ENCODE measurements at regions not wholly inside any gene's neighbourhood (a gene's known extent, or its start where the extent isn't known, plus 50 kb on each side); places are given as distances from the start of the nearest gene placed in this dataset.

GRCh38 chr7:41889040-41889439 is 186.2 kb upstream of the INHBA start:
- intact Hi-C loops (cut with micrococcal nuclease) = no loop called here
- Histone ChIP-seq H3K27me3 (ENCODE audit: low read length) (no peaks in the 10 kb centered on the region), H3K27ac (ENCODE audit: low read length) (no peak overlapping the region), H3K36me3 (ENCODE audit: low read depth, low read length) (no peaks in the 10 kb centered on the region), H3K9me2 (replicated peaks; ENCODE audit: low read length) (no peaks in the 10 kb centered on the region), H3K9me3 (ENCODE audit: low read length) (no peaks in the 10 kb centered on the region), H2AFZ (ENCODE audit: low read length) (no peak overlapping the region), H3K79me2 (ENCODE audit: low read length) (no peaks in the 10 kb centered on the region), H3K4me1 (ENCODE audit: insufficient read depth, low read length) (peaks cover 28% of the 10 kb centered on the region), H3K9ac (ENCODE audit: low read length) (no peak overlapping the region), H3K4me3 (ENCODE audit: low read length) (no peak overlapping the region), H3K4me2 (ENCODE audit: low read length) (no peak overlapping the region), H3F3A (ENCODE audit: low read length, unreplicated experiment) (no peaks in the 10 kb centered on the region), H4K20me1 (ENCODE audit: low read length) (no peaks in the 10 kb centered on the region)
- TF ChIP-seq EZH2phosphoT487 (IDR thresholded peaks at IDR 0.05; ENCODE audit: borderline replicate concordance, low read length) (no peak), EZH2 (IDR thresholded peaks at IDR 0.05; ENCODE audit: low read length, unreplicated experiment) (no peak), CTCF (conservative IDR thresholded peaks at IDR 0.05; ENCODE audit: low read depth, low read length) (no peak)
- ATAC-seq = no peak
- ChIA-PET CTCF (no interaction called here), POLR2A (ENCODE audit: unreplicated experiment) (no interaction called here)
- DNase-seq = no peak
- no TSS peak for BruUV-seq (replicated peaks)

GRCh38 chr7:41887416-41887815 is 184.5 kb upstream of the INHBA start:
- H3K27me3 ChIP-seq (ENCODE audit: low read length) = no peaks in the 10 kb centered on the region
- POLR2A ChIA-PET (ENCODE audit: unreplicated experiment) = no interaction called here
- peak overlapping the region; percentile 62 for H3K4me2 ChIP-seq (ENCODE audit: low read length)
- H3K9me3 ChIP-seq (ENCODE audit: low read length) = no peaks in the 10 kb centered on the region
- H3K9me2 ChIP-seq (replicated peaks; ENCODE audit: low read length) = no peaks in the 10 kb centered on the region
- H2AFZ ChIP-seq (ENCODE audit: low read length) = peak overlapping the region; percentile 79
- TF ChIP-seq EZH2 (IDR thresholded peaks at IDR 0.05; ENCODE audit: low read length, unreplicated experiment) (no peak), CTCF (conservative IDR thresholded peaks at IDR 0.05; ENCODE audit: low read depth, low read length) (no peak), EZH2phosphoT487 (IDR thresholded peaks at IDR 0.05; ENCODE audit: borderline replicate concordance, low read length) (no peak)
- no peaks in the 10 kb centered on the region for H3K79me2 ChIP-seq (ENCODE audit: low read length)
- no peak for DNase-seq
- no peak overlapping the region for H3K4me3 ChIP-seq (ENCODE audit: low read length)
- no peak for ATAC-seq
- H3K27ac ChIP-seq (ENCODE audit: low read length) = peak overlapping the region; percentile 41; the same call in 1 of the 2 replicates
- CTCF ChIA-PET = no interaction called here
- H3K36me3 ChIP-seq (ENCODE audit: low read depth, low read length) = no peaks in the 10 kb centered on the region
- intact Hi-C loops (cut with micrococcal nuclease) = no loop called here
- no peak overlapping the region for H3K9ac ChIP-seq (ENCODE audit: low read length)
- H3F3A ChIP-seq (ENCODE audit: low read length, unreplicated experiment) = no peaks in the 10 kb centered on the region
- no TSS peak for BruUV-seq (replicated peaks)
- H3K4me1 ChIP-seq (ENCODE audit: insufficient read depth, low read length) = peaks cover 28% of the 10 kb centered on the region
- H4K20me1 ChIP-seq (ENCODE audit: low read length) = no peaks in the 10 kb centered on the region

GRCh38 chr7:41886901-41887311 is 184.0 kb upstream of the INHBA start:
- Histone ChIP-seq H3F3A (ENCODE audit: low read length, unreplicated experiment) (no peaks in the 10 kb centered on the region), H2AFZ (ENCODE audit: low read length) (peak overlapping the region; percentile 79), H3K4me3 (ENCODE audit: low read length) (no peak overlapping the region), H3K27me3 (ENCODE audit: low read length) (no peaks in the 10 kb centered on the region), H3K9me2 (replicated peaks; ENCODE audit: low read length) (no peaks in the 10 kb centered on the region), H3K4me2 (ENCODE audit: low read length) (peak overlapping the region; percentile 62), H3K27ac (ENCODE audit: low read length) (peak overlapping the region; percentile 41), H3K4me1 (ENCODE audit: insufficient read depth, low read length) (peaks cover 28% of the 10 kb centered on the region), H4K20me1 (ENCODE audit: low read length) (no peaks in the 10 kb centered on the region), H3K36me3 (ENCODE audit: low read depth, low read length) (no peaks in the 10 kb centered on the region), H3K9ac (ENCODE audit: low read length) (no peak overlapping the region), H3K79me2 (ENCODE audit: low read length) (no peaks in the 10 kb centered on the region), H3K9me3 (ENCODE audit: low read length) (no peaks in the 10 kb centered on the region)
- intact Hi-C loops (cut with micrococcal nuclease) = no loop called here
- DNase-seq = peak; percentile 52
- ATAC-seq = peak; percentile 65
- ChIA-PET POLR2A (ENCODE audit: unreplicated experiment) (no interaction called here), CTCF (no interaction called here)
- TF ChIP-seq EZH2phosphoT487 (IDR thresholded peaks at IDR 0.05; ENCODE audit: borderline replicate concordance, low read length) (no peak), CTCF (conservative IDR thresholded peaks at IDR 0.05; ENCODE audit: low read depth, low read length) (no peak), EZH2 (IDR thresholded peaks at IDR 0.05; ENCODE audit: low read length, unreplicated experiment) (no peak)
- no TSS peak for BruUV-seq (replicated peaks)
